NCI-H82 (cell line): ENCODE measurements at regions not wholly inside any gene's neighbourhood (a gene's known extent, or its start where the extent isn't known, plus 50 kb on each side); places are given as distances from the start of the nearest gene placed in this dataset.

Experiments
- DNase-seq: peaks from one replicate; lab custom pipeline; 2025; lab: John Stamatoyannopoulos, UW

DNA sequence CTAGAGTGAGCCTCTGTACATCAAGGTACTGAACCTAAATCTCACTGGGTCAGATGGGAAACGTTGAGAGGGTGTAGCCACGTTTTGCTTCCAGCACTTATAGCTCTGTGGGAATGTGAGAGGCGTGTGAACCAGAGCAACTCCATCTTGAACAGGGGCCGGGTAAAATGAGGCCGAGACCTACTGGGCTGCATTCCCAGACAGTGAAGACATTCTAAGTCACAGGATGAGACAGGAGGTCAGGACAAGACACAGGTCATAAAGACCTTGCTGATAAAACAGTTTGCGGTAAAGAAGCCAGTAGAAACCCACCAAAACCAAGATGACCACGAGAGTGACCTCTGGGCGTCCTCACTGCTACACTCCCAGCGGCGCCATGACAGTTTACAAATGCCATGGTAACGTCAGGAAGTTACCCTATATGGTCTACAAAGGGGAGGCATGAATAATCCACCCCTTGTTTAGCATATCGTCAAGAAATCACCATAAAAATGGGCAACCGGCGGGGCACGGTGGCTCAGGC, 63.4 kb upstream of the NCOR2 start:
- no peak for DNase-seq

DNA sequence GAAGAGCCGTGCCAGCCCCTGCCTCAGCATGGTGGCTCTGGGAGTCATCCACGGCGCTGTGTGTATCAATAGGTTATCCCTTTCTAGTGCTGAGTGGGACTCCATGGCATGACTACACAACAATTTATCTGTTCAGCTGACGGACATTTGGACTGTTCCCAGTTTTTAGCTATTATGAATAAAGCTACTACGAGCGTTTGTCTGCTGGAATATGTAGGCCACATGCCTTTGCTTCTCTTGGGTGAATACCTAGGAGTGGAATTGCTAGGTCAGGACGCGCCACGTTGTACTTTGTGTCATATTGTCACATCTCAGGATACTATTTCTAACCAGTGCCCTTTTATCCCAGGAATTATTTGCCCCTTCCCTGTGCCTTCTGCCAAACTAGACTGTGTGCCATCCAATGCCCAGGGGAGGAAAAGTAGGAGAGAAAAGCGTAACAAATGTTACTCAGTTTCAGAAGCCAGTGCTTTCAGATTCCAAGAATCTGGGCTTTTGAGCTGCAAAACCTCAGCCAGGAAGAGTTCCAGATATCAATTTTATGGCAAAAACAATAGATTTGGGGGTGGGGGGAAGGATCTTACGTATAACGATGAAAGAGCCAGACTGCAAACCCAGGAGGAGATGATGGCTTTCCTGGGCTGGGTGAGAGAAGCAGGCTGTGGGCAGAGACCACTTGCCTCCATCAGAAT, 62.5 kb upstream of the NCOR2 start:
- DNase-seq, result no peak

DNA sequence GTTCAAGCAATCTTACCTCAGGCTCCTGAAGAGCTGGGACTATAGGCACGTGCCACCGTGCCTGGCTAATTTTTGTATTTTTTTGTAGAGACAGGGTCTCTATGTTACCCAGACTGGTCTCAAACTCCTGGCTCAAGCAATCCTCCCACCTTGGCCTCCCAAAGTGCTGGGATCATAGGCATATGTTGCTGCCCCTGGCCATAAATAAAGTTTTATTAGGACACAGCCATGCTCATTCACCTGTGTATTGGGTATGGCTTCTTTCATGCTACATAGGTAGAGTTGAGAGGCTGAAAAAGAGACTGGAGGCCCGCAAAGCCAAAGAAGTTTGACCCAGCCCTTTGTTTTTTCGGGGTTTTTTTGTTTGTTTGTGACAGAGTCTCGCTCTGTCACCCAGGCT, 61.7 kb upstream of the NCOR2 start:
- DNase-seq, result no peak

DNA sequence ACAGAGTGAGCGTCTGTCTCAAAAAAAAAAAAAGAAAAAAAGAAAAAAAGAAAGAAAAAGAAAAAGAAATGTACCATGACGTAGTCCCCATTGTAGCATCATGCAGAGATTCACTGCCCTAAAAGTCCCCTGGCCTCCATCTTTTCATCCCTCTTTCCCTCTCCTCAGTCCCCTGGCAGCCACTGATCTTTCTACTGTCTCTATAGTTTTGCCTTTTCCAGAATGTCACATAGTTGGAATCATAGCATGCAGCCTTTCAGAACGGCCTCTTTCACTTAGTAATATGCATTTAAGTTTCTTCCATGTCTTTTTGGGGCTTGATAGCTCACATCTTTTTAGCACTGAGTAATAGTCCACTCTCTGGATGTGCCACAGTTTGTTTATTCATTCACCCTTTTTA, 60.5 kb upstream of the NCOR2 start:
- DNase-seq, result no peak

DNA sequence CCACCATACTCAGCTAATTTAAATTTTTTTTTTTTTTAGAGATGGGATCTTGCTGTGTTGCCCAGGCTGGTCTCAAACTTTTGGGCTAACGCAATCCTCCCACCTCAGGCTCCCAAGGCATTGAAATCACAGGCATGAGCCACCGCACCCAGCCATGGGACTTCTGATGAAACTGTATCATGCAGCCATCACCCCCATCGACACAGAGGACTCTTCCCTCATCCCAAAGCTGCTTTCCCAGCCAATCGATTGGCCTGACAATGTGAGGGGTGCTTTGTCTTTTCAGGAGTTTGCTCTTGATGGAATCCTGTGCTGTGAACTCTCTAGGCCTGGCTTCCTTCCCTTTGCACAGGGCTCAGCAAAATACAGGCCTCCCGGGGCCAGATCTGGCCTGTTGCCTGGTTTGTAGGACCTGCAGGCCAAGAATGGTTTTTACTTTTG, 59.6 kb upstream of the NCOR2 start:
- no peak for DNase-seq

DNA sequence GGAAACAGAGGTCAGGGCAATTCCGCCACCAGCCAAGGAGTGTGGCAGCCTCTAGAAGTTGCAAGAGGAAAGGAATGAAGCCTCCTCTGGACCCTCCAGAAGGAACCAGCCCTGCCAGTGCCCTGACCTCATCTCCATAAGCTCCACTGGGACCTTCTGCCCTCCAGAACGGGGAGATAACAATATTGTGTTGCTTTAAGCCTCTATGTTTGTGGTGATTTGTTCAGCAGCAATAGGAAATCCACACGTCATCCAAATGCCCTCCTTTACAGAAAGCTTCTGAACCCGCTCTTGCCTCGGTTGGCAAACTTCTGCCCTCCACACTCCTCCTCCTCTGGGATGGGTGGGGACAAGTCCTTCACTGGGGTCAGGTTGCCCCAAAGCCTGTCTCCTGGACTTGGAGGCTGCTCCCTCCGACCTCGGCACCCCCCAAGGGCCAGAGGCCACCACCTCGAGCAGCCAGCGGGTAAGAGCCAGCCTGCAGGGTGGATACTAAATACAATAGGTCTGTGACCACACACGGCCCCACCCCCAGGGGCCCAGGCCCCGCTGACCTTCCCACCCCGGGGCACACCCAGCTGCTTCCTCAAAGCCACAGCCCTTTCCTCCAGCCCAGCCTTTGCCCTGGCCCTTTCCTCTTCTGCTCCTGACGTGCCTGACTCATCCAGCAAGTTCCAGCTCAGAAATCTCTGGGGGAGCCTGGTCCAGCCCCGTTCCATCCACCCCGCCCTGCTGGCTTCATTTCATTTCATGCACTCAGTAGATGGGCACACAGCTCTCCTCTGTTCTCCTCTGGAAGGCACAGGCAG, 58.7 kb upstream of the NCOR2 start:
- DNase-seq, result no peak

DNA sequence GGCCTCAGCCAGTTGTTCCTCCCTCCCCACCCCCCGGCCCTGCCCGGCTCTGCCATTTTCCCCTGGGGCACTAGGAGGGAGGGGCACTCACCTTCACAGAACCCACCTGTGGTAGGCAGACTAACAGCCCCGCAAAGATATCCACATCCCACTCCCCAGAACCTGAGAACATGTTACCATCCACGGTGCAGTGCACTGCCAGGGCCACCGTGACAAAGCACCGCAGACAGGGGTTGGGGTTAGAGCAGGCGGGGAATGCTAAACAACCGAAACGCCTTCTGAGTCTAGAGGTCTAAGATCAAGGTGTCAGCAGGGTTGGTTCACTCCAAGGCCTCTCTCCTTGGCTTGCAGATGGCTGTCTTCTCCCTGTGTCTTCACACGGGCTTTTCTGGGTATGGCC, 57.4 kb upstream of the NCOR2 start:
- no peak for DNase-seq

DNA sequence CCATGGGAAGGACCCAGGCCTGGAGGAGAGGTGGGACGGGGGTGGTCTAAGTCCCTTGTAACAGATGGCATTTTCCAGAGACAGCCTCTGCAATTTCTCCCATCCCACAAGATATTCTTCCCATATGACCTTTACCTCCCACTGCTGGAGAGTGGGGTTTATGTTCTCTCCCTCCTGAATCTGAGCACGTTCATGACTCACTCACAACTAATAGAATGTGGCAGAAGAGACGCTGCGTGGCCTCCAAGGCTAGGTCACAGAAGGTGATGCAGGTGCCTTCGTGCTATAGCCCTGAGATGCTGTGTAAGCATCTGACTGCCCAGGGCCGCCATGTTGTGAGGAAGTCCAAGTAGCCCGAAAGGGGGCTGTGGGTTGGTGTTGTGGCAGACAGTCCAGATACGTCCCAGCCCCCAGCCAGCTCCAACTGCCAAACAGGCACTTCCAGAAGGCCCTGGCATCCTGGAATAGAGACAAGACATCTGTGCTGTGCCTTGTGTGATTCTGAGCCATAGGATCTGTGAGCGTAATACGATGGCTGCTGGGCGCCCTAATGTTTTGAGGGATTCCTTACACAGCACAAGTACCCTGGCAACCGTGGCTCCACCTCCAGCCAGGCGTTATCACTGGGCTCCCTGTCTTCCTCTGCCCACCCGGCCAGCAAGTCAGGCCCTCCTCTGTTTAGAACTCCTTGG, 56.1 kb upstream of the NCOR2 start:
- DNase-seq, result no peak

DNA sequence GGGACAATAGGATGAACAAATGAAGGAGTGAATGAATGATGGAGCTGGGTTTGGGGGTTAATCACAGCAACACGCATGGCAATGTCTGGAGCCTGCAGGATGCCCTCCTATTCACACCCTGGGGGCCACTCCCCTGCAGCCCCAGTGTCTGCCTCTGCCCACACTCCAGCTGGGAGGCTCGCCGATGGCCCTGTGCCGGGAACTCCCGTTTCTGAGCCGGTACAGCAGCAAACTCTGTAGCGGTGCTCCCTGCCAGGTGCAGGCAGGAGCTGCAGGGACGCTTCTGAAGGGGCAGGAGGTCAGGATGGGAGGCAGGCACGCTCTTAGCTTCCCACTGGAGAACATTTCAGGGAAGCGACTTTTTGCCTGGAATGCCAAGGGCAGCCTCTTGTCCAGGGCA, 55.4 kb upstream of the NCOR2 start:
- no peak for DNase-seq

DNA sequence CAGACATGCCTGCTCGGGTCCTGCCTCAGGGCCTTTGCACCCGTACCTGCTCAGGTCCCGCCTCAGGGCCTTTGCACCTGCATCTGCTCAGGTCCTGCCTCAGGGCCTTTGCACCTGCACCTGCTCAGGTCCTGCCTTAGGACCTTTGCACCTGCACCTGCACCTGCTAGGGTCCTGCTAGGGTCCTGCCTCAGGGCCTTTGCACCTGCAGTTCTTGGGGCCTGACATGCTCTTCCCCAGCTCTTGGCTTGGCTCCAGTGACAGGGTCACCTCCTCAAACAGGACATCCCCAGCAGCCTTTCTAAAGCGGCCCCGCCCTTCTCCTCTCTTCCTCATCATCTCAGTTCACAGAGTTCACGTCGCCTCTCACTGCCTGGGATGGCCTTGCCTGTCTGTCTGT, 54.9 kb upstream of the NCOR2 start:
- no peak for DNase-seq

DNA sequence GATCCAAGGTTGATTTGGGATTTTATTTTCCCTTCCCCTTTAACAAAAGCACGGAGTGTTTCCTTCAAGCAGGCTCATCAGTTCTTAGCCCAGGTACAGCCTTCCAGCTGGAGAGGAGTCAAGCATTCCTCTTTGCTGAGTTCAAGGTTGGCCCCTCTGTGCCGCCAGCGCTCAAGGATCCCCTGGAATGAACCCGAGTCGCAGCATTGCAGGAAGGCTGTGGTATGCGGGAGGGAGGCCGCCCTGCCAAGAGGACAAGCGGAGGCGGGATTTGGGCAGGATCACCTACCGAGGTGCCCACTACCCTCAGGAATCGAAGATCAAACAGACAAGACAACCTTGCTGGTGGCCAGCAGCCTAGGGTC, 53.9 kb upstream of the NCOR2 start:
- DNase-seq, result no peak

DNA sequence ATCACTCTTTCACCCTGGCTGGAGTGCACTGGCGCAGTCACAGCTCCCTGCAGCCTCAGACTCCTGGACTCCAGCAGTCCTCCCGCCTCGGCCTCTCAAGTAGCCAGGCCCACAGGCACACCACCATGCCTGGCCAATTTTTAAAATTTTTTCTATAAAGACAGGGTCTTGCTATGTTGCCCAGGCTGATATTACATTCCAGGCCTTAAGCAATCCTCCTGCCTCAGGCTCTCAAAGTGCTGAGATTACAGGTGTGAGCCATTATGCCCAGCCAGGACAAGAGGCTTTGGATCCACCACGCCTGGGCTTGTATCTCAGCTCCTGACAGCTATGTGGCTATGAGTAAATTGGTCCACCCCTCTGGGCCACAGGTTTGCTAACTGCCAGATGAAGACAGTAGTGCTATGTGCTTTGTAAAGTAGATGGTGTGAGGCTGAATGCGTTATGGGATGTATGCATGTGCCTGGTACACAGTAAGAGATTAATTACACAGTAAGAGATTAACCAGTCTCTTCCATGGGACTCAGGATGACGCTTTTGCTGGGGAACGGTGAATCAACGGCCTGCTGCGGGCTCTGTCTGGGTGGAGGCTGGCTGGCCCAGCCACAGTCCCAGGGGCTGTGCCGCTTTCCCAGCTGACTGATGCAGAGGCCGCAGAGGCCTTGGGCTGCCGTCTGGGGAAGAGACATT, 53.3 kb upstream of the NCOR2 start:
- peak; percentile 54 for DNase-seq

DNA sequence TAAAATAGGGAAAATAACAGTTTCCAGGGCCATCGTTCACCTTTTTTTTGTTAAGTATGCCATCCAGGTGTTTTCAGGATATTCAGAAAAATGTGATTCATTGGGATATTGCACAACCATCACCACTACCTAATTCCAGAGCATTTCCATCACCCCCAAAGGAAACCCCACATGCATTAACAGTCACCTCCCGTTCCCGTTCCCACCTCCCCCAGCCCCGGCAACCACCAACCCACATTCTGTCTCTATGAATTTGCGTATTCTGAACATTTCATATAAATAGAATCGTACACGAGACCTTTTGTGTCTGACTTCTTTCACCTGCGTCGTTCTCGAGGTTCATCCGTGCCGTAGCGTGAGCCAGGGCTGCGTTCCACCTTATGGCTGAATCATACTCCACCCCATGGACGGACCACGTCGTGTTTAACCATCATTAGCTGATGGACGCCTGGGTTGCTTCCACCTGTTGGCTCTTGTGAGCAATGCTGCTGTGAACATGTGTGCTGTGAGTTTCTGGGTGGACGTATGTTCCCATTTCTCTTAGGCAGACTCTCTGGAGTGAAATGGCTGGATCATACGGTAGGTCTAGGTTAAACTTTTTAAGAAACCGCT, 51.0 kb upstream of the NCOR2 start:
- DNase-seq, result no peak

DNA sequence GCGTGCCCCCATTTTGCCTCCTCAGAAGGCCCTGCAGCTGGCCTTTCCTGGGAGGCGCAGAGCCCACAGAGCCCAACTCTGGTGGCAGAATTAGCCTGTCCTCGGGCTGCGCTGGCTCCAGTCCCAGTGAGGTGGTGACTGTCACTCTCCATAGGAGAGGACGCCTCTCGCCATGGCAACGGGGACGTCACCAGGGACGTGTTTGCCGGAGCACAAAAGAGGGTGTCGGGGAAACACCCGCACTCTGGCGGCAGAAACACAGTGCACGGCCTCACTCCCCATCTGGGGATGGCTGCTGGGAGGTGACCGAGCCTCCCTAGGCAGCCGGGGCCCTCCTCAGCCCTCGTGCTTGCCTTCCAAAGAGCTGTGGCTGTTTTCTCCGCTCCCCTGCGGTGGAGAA, 50.2 kb upstream of the NCOR2 start:
- no peak for DNase-seq
